ENCODE measurements at regions not wholly inside any gene's neighbourhood (a gene's known extent, or its start where the extent isn't known, plus 50 kb on each side); places are given as distances from the start of the nearest gene placed in this dataset.

- DNase-seq (ENCODE audit: low spot score), result no peak
Observed at GRCh38 chr3:40817017-40817416, 292.3 kb downstream of the ZNF621 start.

DNA sequence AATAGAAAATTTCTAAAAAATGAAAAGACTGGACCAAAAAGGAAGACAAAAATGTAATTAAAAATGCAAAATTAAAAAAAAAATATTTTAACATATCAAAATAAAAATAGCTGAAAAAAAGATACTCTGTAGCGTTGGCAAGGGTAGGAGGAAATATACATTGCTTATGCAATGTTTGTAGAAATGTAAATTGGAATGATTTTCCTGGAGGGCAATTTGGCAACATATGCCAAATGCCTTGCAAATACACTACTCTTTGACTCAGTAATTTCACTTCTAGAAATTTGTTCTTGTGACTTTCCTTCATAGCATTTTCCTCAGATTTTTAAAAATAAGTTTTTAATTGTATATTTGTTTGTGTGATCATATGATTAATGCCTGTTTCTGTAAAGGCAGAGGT, 296.6 kb downstream of the ZNF621 start:
- no peak for DNase-seq (ENCODE audit: low spot score)

- DNase-seq (ENCODE audit: low spot score), result no peak
Observed at GRCh38 chr3:40827226-40827625, 302.5 kb downstream of the ZNF621 start.

- no peak for DNase-seq (ENCODE audit: low spot score)
Observed at GRCh38 chr3:40827942-40828688, 303.4 kb downstream of the ZNF621 start.

GRCh38 chr3:40828741-40829415, 304.1 kb downstream of the ZNF621 start:
- DNase-seq (ENCODE audit: low spot score), result no peak

GRCh38 chr3:40829876-40830275, 305.1 kb downstream of the ZNF621 start:
- DNase-seq (ENCODE audit: low spot score), result no peak

DNA sequence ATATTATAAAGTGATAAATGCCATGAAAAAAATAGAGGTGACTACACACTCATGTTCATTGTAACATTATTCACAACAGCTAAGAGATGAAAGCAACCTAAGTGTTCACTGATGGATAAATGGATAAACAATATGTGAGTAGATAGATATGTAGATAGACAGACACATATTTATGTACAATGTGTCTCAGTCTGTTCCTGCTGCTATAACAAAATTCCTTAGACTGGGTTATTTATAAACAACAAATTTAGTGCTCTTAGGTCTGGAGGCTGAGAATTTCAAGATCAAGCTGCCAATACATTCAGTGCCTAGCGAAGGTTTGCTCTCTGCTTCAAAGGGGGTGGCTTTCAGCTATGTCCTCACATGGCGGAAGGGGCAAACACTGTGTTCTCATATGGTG, 312.5 kb downstream of the ZNF621 start:
- no peak for DNase-seq (ENCODE audit: low spot score)

DNA sequence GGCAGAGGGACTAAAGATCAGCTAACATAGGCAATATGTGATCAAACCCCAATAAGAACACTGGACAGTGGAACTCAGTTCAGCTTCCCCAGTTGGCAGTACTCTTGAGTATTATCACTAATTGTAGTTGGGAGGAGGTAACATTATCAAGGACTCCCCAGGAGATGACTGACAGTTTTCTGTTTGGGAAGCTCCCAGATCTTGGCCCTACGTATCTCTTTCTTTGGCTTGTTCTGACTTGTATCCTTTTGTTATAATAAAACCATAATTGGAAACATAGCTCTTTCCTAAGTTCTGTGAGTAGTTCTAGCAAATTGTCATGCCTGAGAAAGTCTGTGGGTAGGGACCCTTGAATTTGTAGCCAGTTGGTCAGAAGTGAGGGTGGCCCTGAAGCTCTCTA, 316.4 kb downstream of the ZNF621 start:
- DNase-seq (ENCODE audit: low spot score), result no peak

DNA sequence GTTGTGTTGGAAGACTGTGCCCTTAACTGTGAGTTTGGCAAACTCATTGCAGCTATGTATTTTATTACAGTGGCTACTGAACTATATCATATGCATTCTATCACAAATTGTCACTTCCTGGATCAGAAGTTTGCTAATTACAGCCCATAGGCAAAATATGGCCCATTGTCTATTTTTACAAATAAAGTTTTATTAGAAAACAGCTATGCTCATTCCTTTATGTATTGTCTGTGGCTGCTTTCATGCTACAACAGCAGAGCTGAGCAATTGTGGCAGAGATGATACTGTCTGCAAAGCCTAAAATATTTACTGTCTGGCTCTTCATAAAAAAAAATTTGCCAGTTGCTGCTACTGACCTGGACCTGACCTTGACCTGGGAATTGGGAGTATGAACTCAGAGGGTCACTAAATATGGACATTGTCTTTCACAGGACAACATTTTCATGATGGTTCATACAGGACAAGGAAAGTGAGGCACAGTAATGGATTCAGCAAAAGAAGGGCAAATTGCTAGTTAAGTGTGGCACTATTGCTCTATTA, 316.9 kb downstream of the ZNF621 start:
- DNase-seq (ENCODE audit: low spot score), result no peak

- no peak for DNase-seq (ENCODE audit: low spot score)
Observed at GRCh38 chr3:40842714-40843113, 318.0 kb downstream of the ZNF621 start.

- no peak for DNase-seq (ENCODE audit: low spot score)
Observed at GRCh38 chr3:40843208-40843624, 318.5 kb downstream of the ZNF621 start.

- no peak for DNase-seq (ENCODE audit: low spot score)
Observed at GRCh38 chr3:40843851-40844548, 319.2 kb downstream of the ZNF621 start.

DNA sequence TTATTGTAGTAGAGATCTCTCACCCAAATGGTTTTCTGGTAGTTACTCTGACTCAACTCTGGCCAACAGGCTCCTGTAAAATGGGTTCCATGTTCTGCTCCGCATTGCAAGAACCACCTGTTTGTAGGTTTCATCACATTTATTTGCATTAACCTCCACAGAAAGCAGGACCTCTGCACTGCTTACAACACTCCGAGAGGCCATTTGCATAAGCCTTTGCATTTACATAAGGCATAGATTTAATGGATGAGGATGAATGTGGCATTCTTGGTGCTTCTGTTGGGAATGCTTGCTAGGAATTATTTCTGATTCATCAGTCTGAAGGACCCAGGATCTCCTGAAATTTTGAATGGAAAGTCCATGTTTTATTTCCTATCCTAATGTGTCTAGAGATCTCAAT, 320.1 kb downstream of the ZNF621 start:
- no peak for DNase-seq (ENCODE audit: low spot score)

GRCh38 chr3:40845447-40845846, 320.7 kb downstream of the ZNF621 start:
- DNase-seq (ENCODE audit: low spot score), result no peak

GRCh38 chr3:40845916-40846315, 321.2 kb downstream of the ZNF621 start:
- no peak for DNase-seq (ENCODE audit: low spot score)

DNA sequence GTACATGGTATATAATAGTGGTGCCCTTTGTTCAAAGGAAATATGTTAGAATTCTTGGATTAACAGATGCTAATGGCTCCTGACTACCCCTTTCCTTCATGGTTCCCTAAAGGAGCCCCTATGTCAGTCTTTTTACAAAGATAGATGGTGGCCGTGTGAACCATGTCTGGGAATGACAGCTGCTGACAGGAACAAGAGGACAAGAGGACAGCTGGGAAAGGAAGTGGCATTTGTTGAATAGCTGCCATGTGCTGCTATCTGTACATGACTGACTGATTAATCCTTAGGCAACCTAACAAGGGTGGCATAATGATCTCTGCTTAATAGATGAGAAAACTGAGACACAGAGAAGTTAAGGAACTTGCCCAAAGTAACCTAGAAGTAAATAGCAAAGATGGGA, 321.7 kb downstream of the ZNF621 start:
- no peak for DNase-seq (ENCODE audit: low spot score)

DNA sequence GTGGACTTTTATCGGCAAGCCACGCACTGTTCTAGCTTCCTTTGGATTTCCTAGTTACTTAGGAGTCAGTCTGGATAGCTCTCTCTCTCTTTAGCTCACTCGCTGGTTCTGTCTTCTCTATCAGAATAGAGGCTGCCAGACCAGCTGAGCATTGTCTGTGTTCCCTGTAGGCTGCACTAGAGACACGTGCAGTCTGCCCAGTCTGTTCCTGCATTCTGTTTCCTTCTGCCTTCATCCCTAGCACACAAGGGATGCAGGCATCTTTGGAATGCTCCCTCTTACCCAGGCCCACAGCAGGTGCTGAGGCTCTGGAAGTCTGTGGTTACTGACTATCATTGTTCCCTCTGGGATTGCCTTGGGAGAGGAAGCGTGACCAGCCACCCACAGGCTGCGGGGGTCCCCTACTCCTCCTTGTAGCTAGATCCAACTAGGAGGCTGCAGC, 322.8 kb downstream of the ZNF621 start:
- DNase-seq (ENCODE audit: low spot score), result no peak

DNA sequence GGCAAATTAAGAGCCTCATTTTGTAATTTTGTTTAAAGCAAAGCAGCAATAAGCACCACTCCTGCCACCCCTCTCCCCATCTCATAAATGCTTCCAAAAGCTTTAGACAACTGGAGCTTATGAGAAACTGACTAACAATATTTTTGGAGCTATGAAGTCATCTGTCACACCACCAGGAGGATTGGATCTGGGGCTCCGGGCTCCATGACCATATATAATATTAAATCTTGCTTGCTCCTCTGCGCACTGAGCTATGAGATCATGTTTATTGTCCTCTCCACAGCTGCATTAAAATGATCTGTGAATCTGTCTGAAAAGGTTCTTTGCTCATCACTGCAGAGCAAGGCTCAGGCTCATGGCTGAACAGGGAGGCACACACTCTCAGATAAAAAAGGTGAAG, 323.7 kb downstream of the ZNF621 start:
- no peak for DNase-seq (ENCODE audit: low spot score)

DNA sequence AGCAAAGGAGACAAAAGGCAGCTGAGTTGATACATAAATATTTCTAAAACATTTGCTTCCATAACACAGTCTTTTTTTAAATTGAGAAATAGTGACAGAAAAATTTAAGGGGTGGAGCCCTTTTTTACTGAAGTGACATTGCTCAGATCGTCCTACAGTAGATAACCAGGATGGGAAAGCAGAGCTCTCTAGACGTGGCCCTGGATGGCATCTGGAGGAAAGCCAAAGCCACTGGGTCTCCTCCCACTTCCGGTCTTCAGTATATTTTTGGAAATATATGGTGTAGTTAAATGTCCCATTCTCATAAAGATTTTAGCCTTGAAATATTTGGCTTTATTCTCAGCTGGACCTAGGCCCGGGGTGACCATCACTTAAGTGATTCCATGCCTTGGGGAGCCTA, 326.1 kb downstream of the ZNF621 start:
- DNase-seq (ENCODE audit: low spot score), result no peak

- no peak for DNase-seq (ENCODE audit: low spot score)
Observed at GRCh38 chr3:40851836-40852235, 327.1 kb downstream of the ZNF621 start.

- DNase-seq (ENCODE audit: low spot score), result no peak
Observed at GRCh38 chr3:40852712-40853111, 328.0 kb downstream of the ZNF621 start.

GRCh38 chr3:40853474-40853873, 328.7 kb downstream of the ZNF621 start:
- DNase-seq (ENCODE audit: low spot score), result no peak

DNA sequence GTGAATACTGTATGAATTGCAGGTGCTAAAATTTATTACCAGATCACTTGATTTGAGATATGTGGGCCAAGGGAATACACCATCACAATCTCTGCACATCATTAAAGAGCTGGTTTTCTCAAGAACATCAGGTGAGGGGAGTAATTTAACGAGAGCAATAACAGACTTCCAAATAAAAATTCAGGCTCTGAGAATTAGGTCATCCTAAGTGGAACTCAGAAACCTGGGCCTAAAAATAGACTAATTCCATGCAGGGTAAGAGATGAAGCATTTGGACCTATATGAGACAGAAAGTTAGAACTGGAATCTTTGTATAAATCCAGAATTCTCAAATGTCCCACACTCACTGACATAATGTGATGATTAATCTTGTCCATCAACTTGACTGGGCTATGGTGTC, 331.1 kb downstream of the ZNF621 start:
- no peak for DNase-seq (ENCODE audit: low spot score)
